ENCODE measurements at regions not wholly inside any gene's neighbourhood (a gene's known extent, or its start where the extent isn't known, plus 50 kb on each side); places are given as distances from the start of the nearest gene placed in this dataset.

DNA sequence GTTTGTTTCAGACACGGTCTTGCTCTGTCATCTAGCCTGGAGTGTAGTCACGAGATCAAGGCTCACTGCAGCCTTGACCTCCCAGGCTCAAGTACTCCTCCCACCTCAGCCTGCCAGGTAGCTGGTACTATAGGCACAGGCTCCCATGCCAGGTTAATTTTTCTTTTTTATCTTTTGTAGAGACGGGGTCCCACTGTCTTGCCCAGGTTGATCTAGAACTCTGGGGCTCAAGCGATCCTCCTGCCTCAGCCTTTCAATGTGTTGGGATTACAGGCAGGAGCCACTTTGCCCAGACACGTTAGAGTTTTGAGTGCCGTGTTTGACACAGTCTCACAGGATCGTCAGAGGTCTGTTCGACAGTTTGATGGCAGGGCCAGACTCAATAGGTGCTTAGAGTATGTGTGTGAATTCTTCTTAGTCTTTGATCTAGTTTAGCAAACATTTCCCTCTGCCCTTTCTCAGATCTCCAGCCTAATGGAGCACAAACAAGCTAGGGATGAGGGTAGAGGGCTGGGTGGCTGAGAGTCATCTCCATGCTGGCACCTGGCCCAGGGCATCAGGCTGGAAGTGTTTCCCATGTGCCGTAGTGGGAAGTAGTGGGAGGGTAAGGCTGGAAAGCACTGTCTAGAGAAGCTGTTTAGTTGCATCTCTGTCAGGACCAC lies 66.1 kb upstream of the DLG1 start:
- ATAC-seq: no peak
- in situ Hi-C loops (cut with MboI): no loop called here
- Histone ChIP-seq H3K9me3 (replicated peaks; ENCODE audit: control insufficient read depth, insufficient read depth, low read length) (peaks cover 2% of the 10 kb centered on the region; the same call in 1 of the 3 replicates), H4K20me1 (ENCODE audit: control insufficient read depth, insufficient read depth) (no peaks in the 10 kb centered on the region), H3K4me1 (ENCODE audit: control insufficient read depth, insufficient read depth, low read length) (no peaks in the 10 kb centered on the region), H3K9ac (ENCODE audit: control insufficient read depth, insufficient read depth, low read length) (no peak overlapping the region), H3K27me3 (replicated peaks in 1 of 2; ENCODE audit: control insufficient read depth in 2 of 2, insufficient read depth in 2 of 2, low read length in 1 of 2) (no peaks in the 10 kb centered on the region), H3K27ac (ENCODE audit: control insufficient read depth, insufficient read depth) (no peak overlapping the region), H3K4me3 (no peak overlapping the region), H3K79me2 (ENCODE audit: control insufficient read depth, insufficient read depth, low read length) (no peaks in the 10 kb centered on the region), H2AFZ (ENCODE audit: control insufficient read depth, low read depth, low read length) (no peak overlapping the region), H3K36me3 (ENCODE audit: control insufficient read depth in 2 of 2, insufficient read depth in 2 of 2, low read length in 1 of 2) (no peaks in the 10 kb centered on the region), H3K4me2 (ENCODE audit: control insufficient read depth, insufficient read depth) (no peak overlapping the region)
- intact Hi-C loops (cut with micrococcal nuclease; ENCODE audit: unreplicated experiment): no loop called here
- no peak for DNase-seq (ENCODE audit: low read depth, low spot score)
- RAD21 ChIA-PET (ENCODE audit: unreplicated experiment): interaction anchor here (1.5 kb wide), 1 partner anchor 89 kb away, joined by 5 read pairs; no protein-coding TSS in a partner anchor
- FAIRE-seq: no peak
- SMC1A ChIA-PET (ENCODE audit: uncharacterized antibody, unreplicated experiment): interaction anchor here (0.9 to 1.2 kb wide), 3 partner anchors 8 to 44 kb away, joined by 3 read pairs; no protein-coding TSS in a partner anchor
- CTCF ChIA-PET: interaction anchor here (1.1 to 1.2 kb wide), 2 partner anchors 12 to 107 kb away, joined by 3 read pairs; no protein-coding TSS in a partner anchor
- POLR2A ChIA-PET: no interaction called here
- 63% methylated on average over 9 of the region's 9 CpGs for WGBS (ENCODE audit: insufficient coverage, insufficient replicate concordance, low lambda C conversion rate, missing lambda C conversion rate)
- TF ChIP-seq BMI1 (IDR thresholded peaks at IDR 0.05; ENCODE audit: borderline replicate concordance): no peak
- TF ChIP-seq NR2F1 (conservative IDR thresholded peaks at IDR 0.05): no peak
- no peak for TF ChIP-seq BACH1 (IDR thresholded peaks at IDR 0.05; ENCODE audit: borderline replicate concordance)
- TF ChIP-seq, protein P1, sequence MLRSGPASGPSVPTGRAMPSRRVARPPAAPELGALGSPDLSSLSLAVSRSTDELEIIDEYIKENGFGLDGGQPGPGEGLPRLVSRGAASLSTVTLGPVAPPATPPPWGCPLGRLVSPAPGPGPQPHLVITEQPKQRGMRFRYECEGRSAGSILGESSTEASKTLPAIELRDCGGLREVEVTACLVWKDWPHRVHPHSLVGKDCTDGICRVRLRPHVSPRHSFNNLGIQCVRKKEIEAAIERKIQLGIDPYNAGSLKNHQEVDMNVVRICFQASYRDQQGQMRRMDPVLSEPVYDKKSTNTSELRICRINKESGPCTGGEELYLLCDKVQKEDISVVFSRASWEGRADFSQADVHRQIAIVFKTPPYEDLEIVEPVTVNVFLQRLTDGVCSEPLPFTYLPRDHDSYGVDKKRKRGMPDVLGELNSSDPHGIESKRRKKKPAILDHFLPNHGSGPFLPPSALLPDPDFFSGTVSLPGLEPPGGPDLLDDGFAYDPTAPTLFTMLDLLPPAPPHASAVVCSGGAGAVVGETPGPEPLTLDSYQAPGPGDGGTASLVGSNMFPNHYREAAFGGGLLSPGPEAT (IDR thresholded peaks at IDR 0.05; ENCODE audit: low read depth): no peak
- no peak for TF ChIP-seq SMAD5 (IDR thresholded peaks at IDR 0.05; ENCODE audit: low read depth)
- no peak for TF ChIP-seq ZZZ3 (IDR thresholded peaks at IDR 0.05; ENCODE audit: control insufficient read depth, insufficient read length, low read depth)
- no peak for TF ChIP-seq SIN3A (IDR thresholded peaks at IDR 0.05; ENCODE audit: low read depth, low read length)
- no peak for TF ChIP-seq SP1 (IDR thresholded peaks at IDR 0.05; ENCODE audit: low read depth, low read length)
- TF ChIP-seq NFIC (IDR thresholded peaks at IDR 0.05; ENCODE audit: low read depth, low read length): no peak
- TF ChIP-seq ZNF622 (IDR thresholded peaks at IDR 0.05): no peak
- TF ChIP-seq GABPA (IDR thresholded peaks at IDR 0.05; ENCODE audit: low read depth): no peak
- no peak for TF ChIP-seq CEBPB (IDR thresholded peaks at IDR 0.05; ENCODE audit: borderline replicate concordance in 1 of 2, low read depth in 2 of 2, low read length in 2 of 2)
- no peak for TF ChIP-seq CBX5 (IDR thresholded peaks at IDR 0.05; ENCODE audit: low read depth)
- TF ChIP-seq STAT1 (conservative IDR thresholded peaks at IDR 0.05): no peak
- no peak for TF ChIP-seq SMC3 (IDR thresholded peaks at IDR 0.05; ENCODE audit: borderline replicate concordance, low read length)
- TF ChIP-seq, protein P2, sequence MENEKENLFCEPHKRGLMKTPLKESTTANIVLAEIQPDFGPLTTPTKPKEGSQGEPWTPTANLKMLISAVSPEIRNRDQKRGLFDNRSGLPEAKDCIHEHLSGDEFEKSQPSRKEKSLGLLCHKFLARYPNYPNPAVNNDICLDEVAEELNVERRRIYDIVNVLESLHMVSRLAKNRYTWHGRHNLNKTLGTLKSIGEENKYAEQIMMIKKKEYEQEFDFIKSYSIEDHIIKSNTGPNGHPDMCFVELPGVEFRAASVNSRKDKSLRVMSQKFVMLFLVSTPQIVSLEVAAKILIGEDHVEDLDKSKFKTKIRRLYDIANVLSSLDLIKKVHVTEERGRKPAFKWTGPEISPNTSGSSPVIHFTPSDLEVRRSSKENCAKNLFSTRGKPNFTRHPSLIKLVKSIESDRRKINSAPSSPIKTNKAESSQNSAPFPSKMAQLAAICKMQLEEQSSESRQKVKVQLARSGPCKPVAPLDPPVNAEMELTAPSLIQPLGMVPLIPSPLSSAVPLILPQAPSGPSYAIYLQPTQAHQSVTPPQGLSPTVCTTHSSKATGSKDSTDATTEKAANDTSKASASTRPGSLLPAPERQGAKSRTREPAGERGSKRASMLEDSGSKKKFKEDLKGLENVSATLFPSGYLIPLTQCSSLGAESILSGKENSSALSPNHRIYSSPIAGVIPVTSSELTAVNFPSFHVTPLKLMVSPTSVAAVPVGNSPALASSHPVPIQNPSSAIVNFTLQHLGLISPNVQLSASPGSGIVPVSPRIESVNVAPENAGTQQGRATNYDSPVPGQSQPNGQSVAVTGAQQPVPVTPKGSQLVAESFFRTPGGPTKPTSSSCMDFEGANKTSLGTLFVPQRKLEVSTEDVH (IDR thresholded peaks at IDR 0.05; ENCODE audit: low read depth, partially characterized antibody): no peak
- TF ChIP-seq SMARCA5 (IDR thresholded peaks at IDR 0.05): no peak
- no peak for TF ChIP-seq TCF3 (IDR thresholded peaks at IDR 0.05; ENCODE audit: borderline replicate concordance, insufficient read depth, low read depth, low read length)
- no TSS peak for BruUV-seq (replicated peaks)

All from GM12878 (cell line).